Glomerular visceral epithelial cell (primary cell): ENCODE measurements at regions not wholly inside any gene's neighbourhood (a gene's known extent, or its start where the extent isn't known, plus 50 kb on each side); places are given as distances from the start of the nearest gene placed in this dataset.

Experiments
- DNase-seq: peaks from one replicate; pipeline ENCODE4 v3.0.0-alpha.2; 2016; ENCODE audit errors: extremely low spot score

DNA sequence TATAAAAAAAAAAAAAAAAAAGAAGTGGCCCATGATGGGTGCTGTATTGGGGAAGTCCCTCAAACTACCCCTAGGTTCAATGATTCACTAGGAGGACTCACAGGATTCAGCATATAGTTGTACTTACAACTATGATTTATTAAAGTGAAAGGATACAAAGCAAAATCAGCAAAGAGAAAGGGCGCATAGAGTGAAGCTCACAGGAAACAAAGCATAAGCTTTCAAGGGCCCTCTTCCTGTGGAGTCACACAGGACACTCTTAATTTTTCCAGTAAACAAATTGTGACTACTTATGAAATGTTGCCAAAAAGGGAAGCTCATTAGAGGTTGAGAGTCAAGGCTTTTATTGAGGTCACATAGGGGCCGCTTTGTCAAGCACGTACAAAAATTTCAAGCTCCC, 153.7 kb upstream of the GAP43 start:
- no peak for DNase-seq

GRCh38 chr3:115470254-115470653, 153.1 kb upstream of the GAP43 start:
- DNase-seq, result no peak

GRCh38 chr3:115475178-115476041, 147.9 kb upstream of the GAP43 start:
- no peak for DNase-seq

- no peak for DNase-seq
Observed at GRCh38 chr3:115476472-115476871, 146.8 kb upstream of the GAP43 start.

- DNase-seq, result no peak
Observed at GRCh38 chr3:115478359-115478758, 145.0 kb upstream of the GAP43 start.

DNA sequence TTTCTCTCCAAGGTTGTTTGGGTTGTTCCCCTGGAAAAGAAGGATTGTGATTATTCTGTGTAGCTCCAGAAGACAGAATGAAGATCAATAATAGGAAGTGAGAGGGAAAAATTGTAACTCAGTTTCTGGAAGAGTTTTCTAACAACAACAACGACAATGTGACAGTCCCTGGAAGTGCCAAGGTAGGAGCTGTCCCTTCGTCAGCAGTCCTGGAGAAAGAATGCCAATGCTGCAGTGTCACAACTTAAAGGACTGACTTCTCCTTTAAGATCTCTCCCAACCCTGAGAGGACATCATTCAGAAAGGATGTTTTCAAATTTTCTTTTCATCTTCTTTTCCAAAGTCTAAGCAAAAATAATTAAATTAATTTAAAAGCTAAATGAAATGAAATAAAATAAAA, 136.4 kb upstream of the GAP43 start:
- DNase-seq, result no peak

DNA sequence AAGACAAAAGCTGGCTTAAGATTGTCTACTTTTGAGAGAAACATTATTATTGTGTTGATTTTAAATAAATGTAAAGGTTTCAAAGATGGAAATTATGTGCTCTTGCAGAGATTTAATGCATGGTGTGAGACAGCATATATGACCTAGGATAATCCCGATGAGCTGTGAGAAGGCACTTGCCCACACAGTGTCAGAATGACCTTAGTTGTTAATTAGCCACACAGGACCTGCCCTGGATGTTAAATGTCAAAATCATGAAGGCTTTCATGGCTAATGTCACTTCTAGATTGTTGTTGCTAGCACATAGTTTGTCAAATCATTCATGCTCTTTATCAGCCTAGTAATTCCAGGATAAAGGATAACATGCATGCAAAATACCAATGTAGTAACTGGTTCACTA, 135.3 kb upstream of the GAP43 start:
- no peak for DNase-seq

DNA sequence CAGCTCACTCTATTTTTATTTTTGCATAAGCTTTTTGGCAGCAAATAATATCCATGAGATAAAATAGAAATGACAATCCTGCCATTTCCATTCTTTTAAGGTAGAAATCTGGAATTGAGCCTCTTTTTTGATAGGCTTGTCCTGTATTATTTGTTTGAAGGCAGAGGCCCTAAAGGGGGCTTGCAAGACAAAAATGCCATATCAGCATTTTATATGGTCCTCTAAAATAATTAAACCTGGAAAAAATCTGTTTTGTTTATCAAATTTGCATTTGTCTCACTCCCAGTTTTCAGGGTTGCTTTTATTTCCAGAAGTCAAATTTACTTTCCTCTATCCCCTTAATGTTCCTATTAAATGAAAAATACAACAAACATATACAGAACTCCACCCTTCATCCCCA, 134.9 kb upstream of the GAP43 start:
- no peak for DNase-seq

- DNase-seq, result no peak
Observed at GRCh38 chr3:115494826-115495225, 128.5 kb upstream of the GAP43 start.

DNA sequence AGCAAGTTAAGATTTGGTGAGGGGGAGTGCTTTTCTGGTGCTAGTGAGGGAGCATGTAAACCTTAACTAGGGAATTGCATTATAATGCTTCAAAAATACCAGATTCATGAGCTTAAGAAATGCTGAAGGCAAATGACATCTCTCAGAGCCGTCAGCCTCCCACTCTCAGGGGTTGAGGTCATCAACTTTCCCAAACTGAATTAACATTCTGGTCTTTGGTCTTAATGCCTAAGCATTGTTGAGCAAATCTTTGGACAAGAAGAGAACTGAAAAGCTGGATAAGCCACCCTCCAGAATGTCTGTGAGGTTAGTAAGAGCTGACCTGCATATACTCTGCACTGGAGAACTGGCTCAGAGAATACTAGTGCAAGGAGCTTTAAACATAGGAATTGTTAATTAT, 124.9 kb upstream of the GAP43 start:
- no peak for DNase-seq

DNA sequence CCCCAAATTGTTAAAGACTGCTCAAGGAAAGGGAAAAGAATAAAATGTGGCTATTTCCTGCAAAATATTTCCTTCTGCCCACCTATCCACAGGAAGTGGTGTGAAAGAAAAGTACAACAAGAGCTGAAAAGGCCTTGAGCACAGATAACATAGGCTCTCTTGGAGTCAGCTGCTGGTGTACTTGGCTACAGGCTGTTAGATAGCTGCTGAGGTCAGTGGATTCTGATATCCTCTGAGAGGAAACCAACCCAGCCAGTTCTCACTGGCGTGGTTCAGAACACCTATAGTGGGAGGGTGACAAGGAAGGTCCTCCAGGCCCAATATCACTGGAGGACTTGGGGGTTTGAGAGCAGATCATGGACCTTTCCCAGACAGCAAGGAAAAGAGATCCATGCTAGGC, 124.4 kb upstream of the GAP43 start:
- DNase-seq, result no peak

- DNase-seq, result no peak
Observed at GRCh38 chr3:115499666-115500065, 123.6 kb upstream of the GAP43 start.

- no peak for DNase-seq
Observed at GRCh38 chr3:115500795-115501194, 122.5 kb upstream of the GAP43 start.

DNA sequence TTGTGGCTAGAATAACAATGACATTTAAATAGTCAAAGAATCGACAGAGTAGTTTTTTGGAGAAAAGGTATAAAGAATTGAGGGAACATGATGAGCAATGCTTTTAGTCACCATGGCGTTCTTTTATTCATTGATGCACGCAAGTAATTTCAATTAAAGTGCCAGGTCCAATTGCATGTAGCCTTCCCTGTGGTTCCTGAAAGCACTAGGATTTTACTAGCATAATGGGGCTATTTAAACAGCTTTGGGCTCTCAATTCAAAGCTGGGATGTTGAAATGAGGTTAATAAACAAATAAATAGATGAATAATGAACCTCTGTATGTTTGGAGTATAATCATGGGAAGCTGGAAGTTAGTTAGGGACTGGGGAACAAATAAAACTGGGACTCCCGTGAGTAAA, 121.2 kb upstream of the GAP43 start:
- DNase-seq, result no peak

- DNase-seq, result no peak
Observed at GRCh38 chr3:115503394-115503793, 119.9 kb upstream of the GAP43 start.

- no peak for DNase-seq
Observed at GRCh38 chr3:115508562-115508961, 114.7 kb upstream of the GAP43 start.

- peak; percentile 27 for DNase-seq
Observed at GRCh38 chr3:115512565-115513415, 110.5 kb upstream of the GAP43 start.

DNA sequence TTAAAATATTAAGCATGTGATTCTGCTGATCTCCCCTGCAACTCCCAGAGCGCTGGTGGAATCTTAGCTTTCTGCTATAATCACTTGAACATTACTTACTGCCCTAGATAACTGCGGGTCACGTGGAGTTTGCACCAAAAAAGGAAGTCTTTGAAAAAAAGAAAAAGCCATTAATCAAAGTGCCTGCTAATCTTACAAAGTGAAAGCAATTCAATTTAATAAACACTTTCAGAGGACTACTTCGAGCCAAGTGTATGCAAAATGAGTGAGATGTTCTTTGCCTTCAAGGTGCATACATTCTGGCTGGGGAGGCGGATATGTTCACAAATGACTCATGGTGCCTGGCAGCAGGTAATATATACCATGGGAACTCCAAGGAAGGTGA, 109.9 kb upstream of the GAP43 start:
- DNase-seq, result no peak

DNA sequence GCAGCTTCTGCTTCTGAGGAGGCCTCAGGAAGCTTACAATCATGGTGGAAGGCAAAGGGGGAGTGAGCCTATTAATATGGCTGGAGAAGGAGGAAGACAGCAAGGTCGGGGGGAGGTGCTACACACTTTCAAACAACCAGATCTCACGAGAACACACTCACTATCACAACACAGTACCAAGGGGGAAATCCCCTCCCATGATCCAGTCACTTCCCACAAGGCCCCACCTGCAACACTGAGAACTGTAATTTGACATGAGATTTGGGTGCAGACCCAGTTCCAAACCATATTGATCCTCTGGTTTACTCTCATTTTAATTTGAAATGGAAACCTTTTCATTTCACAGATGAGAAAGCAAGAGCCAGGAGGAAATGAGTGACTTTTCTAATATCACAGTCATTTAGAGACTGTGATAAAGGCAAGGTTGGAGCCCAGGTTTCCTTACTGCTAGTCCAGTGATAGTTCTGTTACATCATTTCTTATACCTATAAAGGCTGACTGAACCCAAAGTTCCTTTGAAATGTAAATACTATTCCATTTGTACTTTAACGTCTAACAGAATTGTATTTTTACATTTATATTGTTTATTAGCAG, 105.8 kb upstream of the GAP43 start:
- DNase-seq, result peak; percentile 24

GRCh38 chr3:115518100-115518852, 105.0 kb upstream of the GAP43 start:
- DNase-seq, result peak; percentile 89

- no peak for DNase-seq
Observed at GRCh38 chr3:115520241-115520640, 103.1 kb upstream of the GAP43 start.
